HG02870 (cell line): ENCODE measurements at regions not wholly inside any gene's neighbourhood (a gene's known extent, or its start where the extent isn't known, plus 50 kb on each side); places are given as distances from the start of the nearest gene placed in this dataset.
"Not testable (repeated sequence)": the region's sequence is repeated elsewhere in the genome, so short reads cannot be mapped to it uniquely, and the experiment has no call there.

Source experiments
- ATAC-seq: cut with Tn5 transposase; IDR thresholded peaks from one replicate; pipeline ENCODE4 v1.9.1; 2021; ENCODE audit warnings: mild to moderate bottlenecking, moderate library complexity; ENCODE audit not compliant: unreplicated experiment

DNA sequence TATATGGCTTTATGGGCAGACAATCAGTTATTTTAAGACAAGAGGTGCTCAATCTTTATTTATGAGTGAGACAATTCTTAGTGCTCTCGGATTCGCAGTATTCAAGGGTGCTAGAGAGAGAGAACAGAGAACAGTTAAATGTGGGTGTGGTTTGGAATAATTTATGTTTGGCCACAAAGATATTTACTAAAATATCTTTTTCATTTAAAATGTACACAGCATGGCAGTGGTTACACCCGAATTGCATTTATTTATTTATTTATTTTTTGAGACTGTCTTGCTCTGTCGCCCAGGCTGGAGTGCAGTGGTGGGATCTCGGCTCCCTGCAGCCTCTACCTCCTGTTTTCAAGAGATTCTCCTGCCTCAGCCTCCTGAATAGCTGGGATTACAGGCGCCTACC is 109.2 kb downstream of the CDCA7 start:
- ATAC-seq: no peak

DNA sequence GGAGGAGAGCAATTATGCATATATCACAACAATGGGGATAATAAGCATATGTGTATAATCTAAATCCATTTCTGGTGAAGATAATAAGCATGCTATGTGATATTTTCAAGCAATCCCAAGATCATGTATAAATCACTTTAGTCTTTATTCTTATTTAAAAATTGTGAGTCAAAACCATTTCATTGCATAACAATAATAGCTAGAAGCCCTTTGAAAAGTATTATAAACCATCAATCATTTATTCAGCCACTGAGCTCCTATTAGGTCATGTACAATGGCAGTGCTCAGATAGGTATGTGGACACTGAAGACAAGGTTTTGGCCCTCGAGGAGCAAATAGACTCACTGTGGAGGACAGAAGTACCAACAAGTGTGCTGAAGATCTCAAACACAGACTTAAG is 113.1 kb downstream of the CDCA7 start:
- ATAC-seq: no peak

DNA sequence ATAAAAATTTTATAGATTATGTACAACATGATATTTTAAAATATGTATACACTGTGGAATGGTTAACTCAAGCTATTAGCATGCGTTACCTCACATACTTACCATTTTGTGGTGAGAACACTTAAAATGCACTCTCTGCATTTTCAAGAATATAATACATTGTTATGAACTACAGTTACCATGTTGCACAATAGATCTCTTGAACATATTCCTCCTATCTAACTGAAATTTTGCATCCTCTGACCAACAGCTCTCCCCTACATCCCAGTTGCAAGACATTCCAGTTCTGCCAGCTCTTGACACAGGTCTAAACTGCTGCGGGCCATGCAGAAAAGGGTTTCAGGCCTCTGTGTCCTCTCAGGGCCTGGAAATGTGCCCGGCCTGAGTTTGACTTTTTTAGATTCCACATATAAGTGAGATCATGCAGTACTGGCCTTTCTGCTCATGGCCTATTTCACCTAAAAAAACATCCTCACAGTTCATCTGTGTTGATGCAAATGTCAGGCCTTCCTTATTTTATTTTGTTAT is 113.7 kb downstream of the CDCA7 start:
- ATAC-seq: no peak

DNA sequence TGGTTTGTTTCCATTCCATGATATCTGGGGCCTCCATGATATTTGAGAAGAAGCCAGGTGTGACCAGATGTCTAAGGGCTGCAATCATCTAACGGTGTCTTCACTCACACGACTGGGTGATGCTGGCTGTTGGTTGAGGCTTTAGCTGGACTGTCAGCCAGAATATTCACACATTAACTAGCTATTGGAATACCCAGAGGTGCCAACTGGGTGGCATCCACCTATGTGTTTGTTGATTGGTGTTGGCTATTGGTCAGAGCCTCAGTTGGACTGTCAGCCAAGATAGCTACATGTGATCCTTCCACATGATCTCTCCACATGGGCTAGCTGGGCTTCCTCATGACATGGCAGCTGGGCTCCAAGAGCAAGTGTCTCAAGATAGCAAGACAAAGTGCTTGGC is 117.4 kb downstream of the CDCA7 start:
- ATAC-seq: no peak

DNA sequence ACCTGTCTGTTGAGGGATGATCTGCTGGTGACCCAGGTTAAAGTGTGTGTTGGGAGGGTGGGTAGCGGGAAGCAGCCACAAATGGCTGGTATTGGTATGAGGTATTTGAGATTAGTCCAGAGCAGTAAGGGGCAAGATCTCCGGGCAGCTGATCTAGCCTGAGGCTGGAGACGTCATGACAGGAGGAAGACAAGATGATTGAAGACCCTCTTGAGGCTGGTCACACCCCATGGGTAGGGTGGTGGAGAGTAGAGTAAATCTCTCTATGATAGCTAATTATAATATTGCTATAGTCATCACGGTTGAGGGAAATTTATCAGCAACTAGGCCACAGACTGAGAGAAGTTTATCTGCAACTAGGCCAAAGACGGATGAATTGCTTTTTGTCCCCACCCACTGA is 128.5 kb downstream of the CDCA7 start:
- no peak for ATAC-seq

DNA sequence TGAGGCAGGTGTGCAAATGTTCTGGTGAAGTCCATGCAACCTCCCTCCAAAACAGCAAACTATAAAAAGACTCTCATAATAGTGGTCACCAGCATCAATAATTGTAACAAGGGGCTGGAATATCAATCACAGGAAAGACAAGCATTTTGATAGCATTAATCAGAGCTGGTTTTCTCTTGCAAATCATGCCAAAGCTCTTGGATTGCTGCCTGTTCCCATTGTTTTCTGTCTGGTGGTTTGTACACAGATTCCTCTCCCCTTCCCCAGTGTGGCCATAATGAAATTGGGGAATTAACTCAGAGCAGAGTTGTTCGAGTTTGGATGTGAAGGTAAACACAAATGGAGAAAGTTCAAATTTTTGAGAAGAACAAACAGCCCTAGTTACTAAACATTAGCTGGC is 134.2 kb downstream of the CDCA7 start:
- no peak for ATAC-seq

DNA sequence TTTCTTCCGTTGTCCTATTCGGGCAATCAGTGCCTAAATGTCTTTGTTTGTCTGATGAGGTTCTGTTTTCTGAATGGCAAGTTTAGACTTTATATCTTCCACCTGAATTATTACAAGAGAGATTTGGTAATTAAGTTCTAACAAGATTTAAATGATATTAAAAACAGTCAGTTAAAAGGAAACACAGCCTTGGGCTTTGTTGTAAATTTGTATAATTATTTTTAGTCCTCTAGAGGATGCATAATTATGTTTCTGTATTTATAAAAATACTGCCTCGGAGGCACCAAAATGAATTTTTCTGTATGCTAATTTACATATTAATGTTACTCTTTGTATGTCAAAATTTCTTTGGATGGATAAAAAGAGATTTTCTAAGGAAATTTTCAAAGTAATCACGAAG is 136.7 kb downstream of the CDCA7 start:
- no peak for ATAC-seq

DNA sequence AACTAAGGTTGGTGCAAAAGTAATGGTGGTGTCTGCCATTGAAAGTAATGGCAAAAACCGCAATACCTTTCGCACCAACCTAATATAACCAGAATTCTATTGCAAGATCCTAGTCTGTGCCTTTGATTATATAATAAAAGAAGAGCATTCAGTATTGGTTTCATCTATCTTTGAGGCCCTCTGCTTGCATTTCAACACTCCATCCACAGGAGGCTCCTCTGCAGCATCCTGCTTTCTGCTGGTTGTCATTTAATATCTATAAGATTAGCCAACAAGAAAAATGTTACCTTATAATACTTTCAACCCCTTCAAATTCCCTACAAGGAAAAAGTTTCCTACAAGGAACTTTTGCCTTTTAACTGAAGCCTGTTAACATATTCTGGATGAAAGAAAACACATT is 139.2 kb downstream of the CDCA7 start:
- ATAC-seq: no peak

DNA sequence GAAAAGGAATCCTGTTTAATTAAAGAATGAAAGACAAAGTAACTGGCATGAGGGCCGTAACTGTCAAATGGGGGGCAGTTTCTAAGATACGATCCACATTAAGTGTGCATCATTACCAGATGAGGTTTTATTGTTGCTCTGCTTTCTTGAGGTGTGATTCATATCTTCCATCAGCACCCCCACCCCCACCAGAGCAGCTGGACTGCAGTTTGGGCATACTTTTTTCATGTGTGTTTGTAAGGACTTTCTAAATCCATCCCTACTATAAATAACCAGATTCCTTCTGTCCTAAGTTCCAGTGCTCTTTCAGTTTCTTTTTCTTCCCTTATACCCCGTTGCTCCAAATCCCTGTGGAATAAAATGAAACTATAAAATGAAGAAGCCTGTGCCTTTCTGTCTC is 142.1 kb downstream of the CDCA7 start:
- no peak for ATAC-seq

DNA sequence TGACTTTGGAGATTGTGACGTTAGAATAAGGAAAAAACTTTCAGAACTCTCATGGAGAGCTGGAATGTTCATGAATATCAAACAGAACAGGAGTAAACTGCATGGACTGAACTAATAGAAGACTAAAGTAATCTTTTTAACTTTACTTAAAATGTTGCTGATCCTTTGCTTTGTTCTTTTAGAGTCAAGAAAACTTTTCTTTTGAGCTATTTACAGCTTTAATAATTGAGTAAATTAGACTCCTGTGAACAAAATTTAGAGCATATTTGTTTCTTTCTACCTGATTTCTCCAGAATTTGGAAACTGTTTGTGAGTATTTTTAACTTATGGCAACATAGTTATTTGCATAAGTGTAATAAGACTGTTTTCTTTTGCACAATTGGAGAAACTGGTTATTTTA is 146.3 kb downstream of the CDCA7 start:
- ATAC-seq: no peak

DNA sequence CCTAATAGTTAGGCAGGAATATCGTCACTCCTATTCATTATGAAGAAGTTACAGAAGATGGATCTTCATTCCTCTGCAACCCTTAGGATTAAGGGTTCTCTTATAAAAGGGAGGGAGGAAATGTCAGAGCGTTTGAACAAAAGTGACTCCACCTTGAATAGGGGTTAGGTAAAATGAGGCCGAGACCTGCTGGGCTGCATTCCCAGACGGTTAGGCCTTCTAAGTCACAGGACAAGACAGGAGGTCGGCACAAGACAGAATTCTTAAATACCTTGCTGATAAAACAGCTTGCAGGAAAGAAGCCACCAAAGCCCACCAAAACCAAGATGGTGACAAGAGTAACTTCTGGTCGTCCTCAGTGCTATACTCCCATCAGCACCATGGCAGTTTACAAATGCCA is 147.6 kb downstream of the CDCA7 start:
- no peak for ATAC-seq

DNA sequence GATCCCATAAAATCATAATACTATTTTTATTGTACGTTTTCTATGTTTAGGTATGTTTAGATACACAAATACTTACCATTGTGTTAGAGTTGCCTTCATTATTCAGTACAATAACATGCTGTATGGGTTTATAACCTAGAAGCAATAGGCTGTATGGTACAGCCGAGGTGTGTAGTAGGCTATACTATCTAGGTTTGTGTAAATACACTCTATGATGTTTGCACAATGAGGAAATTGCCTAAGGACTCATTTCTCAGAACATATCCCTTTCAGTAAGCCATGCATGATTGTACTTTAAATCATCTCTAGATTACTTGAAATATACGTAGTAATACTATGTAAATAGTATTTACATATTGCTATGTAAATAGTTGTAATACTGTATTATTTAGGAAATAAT is 156.7 kb downstream of the CDCA7 start:
- ATAC-seq: no peak

DNA sequence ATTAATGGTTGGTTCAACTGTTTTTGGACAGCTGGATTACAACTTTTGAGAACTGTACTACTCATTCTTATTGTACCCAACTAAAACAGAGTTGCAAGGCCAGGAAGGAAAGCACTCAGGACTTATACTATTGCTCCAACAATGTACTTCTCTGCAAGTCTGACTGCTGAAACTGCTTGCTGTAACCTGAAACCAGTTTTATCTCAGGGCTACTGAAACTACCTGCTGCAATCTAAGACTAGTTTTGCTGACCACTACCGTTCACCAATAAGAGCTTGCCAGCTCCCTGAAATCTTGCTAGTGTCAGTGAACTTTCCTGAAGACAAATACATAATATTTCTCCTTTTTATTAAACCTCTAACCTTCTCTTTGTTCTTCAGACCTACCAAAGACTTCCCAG is 157.3 kb downstream of the CDCA7 start:
- ATAC-seq: no peak

DNA sequence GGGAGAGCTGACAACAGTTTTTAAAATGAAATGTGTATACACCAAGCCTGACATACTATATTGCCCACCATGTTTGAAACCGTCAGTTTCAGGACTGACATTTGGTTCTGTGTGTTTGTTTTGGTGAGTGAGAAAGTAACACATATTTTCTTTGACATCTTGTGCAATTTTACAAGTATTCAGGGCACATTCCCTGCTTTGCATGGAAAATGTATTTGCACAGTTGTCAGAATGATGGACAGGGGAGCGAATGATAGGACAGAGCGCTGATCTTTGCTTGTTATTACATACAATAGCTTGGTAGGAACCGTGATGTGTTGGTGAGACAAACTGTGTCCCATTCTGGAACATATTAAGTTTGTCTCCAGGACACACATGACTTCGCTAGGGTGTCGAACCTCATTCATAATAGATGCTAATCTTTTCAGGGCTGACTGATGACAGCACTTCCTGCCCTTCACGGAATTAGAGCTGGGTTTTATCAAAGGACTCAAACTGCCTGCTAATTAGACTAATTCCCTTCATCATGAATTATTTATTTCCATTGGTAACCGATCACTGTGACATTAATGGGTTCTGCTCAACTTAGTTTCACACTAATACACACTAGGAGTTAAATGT is 158.5 kb downstream of the CDCA7 start:
- ATAC-seq: no peak

DNA sequence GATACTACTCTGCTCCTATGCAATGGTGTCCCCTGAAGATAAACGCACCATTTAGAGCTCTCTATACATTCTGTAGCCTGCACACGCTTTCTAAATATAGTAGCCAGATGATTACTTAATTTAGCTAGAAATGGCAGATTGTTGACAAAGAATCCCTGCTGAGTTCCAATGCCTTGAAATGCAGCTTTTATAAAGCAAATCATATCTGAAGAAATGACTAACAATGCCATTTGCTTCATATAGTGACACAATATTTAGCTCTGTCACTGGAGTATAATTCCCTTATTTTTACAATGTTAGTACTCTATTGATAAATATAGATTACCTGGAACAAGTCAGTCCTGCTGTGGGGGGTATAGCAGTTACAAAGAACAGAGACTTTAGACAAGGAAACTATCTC is 166.2 kb downstream of the CDCA7 start:
- ATAC-seq: no peak

DNA sequence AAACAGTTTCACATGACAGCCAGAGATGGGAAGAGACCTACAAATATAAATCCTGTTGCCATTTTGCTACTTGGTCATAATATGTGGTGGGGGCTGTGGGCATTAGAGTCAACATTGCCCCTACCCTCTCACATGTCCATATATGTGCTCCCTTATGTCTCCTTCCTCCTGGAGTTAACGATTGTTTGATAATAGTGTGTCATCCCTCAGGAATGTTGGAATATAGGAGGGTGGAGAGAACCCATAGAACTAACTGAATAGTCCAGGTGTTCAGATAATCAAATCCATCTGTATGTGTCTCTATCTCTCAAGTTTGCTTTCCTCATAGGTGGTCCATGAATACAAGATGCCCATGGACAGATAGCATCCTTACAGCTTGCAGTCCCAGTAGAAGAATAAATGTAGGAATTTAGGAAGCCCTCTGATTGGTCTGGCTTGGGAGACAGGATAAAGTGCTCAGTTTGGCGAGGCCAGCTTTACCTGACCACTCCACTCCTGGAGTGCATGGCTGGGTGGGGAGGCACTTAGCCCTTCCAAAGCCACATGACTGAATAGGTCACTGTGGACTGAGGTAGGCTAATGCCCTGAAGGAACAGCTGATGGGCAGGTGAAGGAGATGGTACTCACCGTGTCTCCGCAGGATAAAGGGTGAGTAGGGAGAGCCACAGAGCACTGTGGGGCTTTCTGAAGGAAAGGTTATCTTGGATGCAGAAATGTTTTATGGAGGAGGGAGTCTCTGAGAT is 166.9 kb downstream of the CDCA7 start:
- ATAC-seq: no peak

DNA sequence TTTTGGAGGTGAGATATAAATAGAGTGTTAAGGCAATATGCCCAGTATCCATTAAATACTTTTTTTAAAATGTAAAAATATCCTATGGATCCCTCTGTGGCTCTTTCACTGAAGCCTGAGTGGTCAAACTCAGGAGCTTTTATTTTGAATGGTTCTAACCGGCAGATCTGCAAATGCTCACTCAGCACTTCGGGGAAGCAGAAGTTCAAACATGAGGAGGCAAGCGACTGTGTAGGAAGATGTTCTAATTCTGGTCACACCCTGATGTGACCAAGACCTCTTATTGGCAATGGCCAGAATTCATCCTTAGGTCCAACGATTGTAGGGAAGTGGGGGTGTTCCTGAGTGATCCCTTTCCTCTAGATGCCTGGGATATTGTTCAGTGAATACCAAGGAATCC is 168.8 kb downstream of the CDCA7 start:
- no peak for ATAC-seq

DNA sequence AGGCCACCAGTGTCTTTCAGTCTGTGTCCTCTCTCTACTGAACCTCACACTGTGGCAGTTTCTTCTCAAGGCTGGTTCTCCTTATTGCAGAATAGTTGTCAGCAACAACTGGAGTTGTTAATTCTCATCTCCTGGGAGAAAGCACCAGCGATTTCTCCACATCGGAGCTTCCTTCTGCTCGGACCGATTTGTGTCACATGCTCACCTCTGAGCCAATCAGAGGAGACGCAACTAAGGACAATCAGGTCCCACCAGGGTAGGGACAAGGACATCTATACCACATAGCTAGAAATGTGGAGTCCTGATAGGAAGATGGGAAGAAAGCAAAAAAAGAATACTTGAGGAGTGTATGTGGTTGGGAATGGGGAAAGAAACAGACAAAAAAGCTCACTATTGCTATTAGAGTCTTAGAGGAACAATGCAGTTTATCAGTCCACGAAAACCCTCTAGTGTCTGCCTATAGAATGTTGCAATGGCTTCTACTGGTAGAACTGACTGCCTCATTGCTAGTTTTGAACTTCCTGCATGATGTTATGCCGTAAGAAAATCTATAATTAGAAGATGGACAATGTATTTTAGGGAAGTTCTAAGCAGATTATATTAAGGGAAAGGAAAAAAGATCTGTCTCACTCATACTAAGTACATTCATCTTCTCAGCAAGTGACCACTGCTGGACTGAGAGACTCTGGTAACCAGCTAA is 169.7 kb downstream of the CDCA7 start:
- ATAC-seq: no peak

DNA sequence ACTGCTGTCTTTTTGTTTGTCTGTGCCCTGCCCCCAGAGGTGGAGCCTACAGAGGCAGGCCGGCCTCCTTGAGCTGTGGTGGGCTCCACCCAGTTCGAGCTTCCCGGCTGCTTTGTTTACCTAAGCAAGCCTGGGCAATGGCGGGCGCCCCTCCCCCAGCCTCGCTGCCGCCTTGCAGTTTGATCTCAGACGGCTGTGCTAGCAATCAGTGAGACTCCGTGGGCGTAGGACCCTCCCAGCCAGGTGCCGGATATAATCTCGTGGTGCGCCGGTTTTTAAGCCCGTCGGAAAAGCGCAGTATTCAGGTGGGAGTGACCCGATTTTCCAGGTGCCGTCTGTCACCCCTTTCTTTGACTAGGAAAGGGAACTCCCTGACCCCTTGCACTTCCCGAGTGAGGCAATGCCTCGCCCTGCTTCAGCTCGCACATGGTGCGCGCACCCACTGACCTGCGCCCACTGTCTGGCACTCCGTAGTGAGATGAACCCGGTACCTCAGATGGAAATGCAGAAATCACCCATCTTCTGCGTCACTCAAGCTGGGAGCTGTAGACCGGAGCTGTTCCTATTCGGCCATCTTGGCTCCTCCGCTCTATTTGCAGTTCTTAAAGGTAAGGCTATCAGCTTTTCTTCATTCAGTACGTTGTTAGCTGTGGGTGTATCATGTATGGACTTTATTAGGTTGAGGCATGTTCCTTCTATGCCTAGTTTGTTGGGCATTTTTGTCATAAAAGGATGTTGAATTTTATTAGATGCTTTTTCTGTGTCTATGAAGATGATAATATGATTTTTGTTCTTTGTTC is 178.3 kb downstream of the CDCA7 start:
- ATAC-seq: not testable (repeated sequence)

DNA sequence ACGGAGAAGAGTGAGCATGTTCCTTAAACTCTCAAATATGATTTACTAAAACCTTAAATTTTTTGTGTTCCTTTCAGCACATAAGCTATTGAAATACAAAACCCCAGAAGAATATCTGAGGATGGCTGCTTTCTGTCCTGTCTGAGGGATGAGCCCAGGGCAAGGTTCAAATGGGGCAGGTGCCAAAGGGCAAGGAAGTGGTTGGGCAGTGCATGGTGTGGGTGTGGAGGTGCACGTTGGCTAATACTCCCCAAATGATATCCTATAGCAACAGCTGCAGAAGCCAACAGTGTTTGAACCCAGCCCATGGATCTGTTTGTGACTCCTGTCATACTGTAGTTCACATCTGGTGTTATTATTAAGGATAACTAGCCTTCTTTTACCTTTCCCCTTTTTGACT is 183.0 kb downstream of the CDCA7 start:
- no peak for ATAC-seq

DNA sequence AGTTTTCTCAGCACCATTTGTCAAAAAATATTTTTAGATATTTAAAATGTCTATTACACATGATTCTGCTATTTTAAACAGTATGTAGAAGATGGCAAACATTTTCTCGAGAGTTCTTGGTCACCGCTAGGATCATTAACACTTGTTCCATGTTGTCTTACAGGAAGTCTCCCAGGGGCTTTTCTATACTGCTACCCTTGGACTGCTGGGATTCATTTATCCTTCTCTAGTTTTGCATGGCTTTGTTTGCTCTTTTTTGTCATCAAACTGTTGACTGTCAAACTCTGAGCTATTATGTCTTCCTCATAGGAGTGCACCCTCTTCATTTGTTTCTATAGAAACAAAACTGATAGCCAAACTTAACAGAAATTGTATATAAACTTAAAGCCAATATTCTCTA is 184.9 kb downstream of the CDCA7 start:
- ATAC-seq: no peak
